HepG2 (cell line): ENCODE measurements at regions not wholly inside any gene's neighbourhood (a gene's known extent, or its start where the extent isn't known, plus 50 kb on each side); places are given as distances from the start of the nearest gene placed in this dataset.

ENCODE experiments used
- SRF ChIP-seq: IDR thresholded peaks from 2 replicates; pipeline ENCODE4 v1.6.1; 2011; ENCODE audit warnings: mild to moderate bottlenecking, low read depth, low read length, moderate library complexity
- THAP11 ChIP-seq: IDR thresholded peaks from 2 replicates; pipeline ENCODE4 v1.6.1; 2016; ENCODE audit warnings: missing biosample characterization, missing genetic modification reagents
- ZNF10 ChIP-seq: sonication (generic); formaldehyde crosslinking; IDR thresholded peaks from 2 replicates; pipeline ENCODE4 v1.4.0; 2020; ENCODE audit warnings: mild to moderate bottlenecking, low read depth, missing genetic modification reagents, borderline replicate concordance
- ZNF20 ChIP-seq: sonication (generic); formaldehyde crosslinking; IDR thresholded peaks from 2 replicates; pipeline ENCODE4 v1.4.0; 2020; ENCODE audit warnings: mild to moderate bottlenecking, moderate library complexity, missing genetic modification reagents
- ZNF563 ChIP-seq: sonication (generic); formaldehyde crosslinking; IDR thresholded peaks from 2 replicates; pipeline ENCODE4 v1.8.0; 2022; ENCODE audit warnings: mild to moderate bottlenecking, moderate library complexity, missing genetic modification reagents
- ZNF720 ChIP-seq: sonication (generic); formaldehyde crosslinking; IDR thresholded peaks from 2 replicates; pipeline ENCODE4 v1.4.0; 2020; ENCODE audit warnings: missing genetic modification reagents
- ZZZ3 ChIP-seq: sonication (generic); formaldehyde crosslinking; IDR thresholded peaks from 2 replicates; pipeline ENCODE4 v1.4.0; 2020; ENCODE audit warnings: missing genetic modification reagents, mild to moderate bottlenecking, borderline replicate concordance
- TF ChIP-seq, protein P1 (sequence below): sonication (generic); formaldehyde crosslinking; IDR thresholded peaks from 2 replicates; pipeline ENCODE4 v1.4.0; 2020; ENCODE audit warnings: missing genetic modification reagents, borderline replicate concordance
- TF ChIP-seq, protein P2 (sequence below): sonication (generic); formaldehyde crosslinking; IDR thresholded peaks from 2 replicates; pipeline ENCODE4 v1.4.0; 2020; ENCODE audit warnings: low read depth, missing genetic modification reagents
- TF ChIP-seq, protein P3 (sequence below): sonication (generic); IDR thresholded peaks from 2 replicates; pipeline ENCODE4 v1.6.1; 2016; ENCODE audit warnings: low read depth, borderline replicate concordance

DNA sequence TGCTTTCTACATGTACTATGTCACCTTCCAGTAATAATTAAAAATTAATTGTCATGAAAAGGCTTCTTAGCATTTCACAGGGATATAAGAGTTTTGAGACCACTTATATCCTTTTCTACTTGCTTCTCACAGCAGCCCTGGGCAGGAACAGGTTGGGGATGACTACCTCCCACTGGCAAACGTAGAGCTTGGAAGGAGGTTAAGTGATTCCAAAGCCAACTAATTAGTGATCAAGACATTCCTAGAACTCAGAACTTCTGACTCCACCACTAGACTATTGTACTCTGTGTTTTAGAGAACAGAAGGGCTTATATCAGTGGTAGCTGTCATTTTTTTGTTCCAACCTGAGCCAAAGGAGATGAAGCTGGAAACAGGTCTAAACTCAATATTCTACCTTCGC lies 364.5 kb upstream of the BOD1L1 start (continued):
- no peak for TF ChIP-seq ZNF20 (CRISPR knock-in tag)
- TF ChIP-seq ZNF563 (CRISPR knock-in tag): no peak
- TF ChIP-seq, protein P1, sequence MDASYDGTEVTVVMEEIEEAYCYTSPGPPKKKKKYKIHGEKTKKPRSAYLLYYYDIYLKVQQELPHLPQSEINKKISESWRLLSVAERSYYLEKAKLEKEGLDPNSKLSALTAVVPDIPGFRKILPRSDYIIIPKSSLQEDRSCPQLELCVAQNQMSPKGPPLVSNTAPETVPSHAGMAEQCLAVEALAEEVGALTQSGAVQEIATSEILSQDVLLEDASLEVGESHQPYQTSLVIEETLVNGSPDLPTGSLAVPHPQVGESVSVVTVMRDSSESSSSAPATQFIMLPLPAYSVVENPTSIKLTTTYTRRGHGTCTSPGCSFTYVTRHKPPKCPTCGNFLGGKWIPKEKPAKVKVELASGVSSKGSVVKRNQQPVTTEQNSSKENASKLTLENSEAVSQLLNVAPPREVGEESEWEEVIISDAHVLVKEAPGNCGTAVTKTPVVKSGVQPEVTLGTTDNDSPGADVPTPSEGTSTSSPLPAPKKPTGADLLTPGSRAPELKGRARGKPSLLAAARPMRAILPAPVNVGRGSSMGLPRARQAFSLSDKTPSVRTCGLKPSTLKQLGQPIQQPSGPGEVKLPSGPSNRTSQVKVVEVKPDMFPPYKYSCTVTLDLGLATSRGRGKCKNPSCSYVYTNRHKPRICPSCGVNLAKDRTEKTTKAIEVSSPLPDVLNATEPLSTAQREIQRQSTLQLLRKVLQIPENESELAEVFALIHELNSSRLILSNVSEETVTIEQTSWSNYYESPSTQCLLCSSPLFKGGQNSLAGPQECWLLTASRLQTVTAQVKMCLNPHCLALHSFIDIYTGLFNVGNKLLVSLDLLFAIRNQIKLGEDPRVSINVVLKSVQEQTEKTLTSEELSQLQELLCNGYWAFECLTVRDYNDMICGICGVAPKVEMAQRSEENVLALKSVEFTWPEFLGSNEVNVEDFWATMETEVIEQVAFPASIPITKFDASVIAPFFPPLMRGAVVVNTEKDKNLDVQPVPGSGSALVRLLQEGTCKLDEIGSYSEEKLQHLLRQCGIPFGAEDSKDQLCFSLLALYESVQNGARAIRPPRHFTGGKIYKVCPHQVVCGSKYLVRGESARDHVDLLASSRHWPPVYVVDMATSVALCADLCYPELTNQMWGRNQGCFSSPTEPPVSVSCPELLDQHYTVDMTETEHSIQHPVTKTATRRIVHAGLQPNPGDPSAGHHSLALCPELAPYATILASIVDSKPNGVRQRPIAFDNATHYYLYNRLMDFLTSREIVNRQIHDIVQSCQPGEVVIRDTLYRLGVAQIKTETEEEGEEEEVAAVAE (CRISPR knock-in tag): no peak
- TF ChIP-seq ZNF720 (CRISPR knock-in tag): no peak
- TF ChIP-seq ZNF10 (CRISPR knock-in tag): no peak
- no peak for TF ChIP-seq THAP11 (CRISPR knock-in tag)
- no peak for TF ChIP-seq SRF
- TF ChIP-seq, protein P2, sequence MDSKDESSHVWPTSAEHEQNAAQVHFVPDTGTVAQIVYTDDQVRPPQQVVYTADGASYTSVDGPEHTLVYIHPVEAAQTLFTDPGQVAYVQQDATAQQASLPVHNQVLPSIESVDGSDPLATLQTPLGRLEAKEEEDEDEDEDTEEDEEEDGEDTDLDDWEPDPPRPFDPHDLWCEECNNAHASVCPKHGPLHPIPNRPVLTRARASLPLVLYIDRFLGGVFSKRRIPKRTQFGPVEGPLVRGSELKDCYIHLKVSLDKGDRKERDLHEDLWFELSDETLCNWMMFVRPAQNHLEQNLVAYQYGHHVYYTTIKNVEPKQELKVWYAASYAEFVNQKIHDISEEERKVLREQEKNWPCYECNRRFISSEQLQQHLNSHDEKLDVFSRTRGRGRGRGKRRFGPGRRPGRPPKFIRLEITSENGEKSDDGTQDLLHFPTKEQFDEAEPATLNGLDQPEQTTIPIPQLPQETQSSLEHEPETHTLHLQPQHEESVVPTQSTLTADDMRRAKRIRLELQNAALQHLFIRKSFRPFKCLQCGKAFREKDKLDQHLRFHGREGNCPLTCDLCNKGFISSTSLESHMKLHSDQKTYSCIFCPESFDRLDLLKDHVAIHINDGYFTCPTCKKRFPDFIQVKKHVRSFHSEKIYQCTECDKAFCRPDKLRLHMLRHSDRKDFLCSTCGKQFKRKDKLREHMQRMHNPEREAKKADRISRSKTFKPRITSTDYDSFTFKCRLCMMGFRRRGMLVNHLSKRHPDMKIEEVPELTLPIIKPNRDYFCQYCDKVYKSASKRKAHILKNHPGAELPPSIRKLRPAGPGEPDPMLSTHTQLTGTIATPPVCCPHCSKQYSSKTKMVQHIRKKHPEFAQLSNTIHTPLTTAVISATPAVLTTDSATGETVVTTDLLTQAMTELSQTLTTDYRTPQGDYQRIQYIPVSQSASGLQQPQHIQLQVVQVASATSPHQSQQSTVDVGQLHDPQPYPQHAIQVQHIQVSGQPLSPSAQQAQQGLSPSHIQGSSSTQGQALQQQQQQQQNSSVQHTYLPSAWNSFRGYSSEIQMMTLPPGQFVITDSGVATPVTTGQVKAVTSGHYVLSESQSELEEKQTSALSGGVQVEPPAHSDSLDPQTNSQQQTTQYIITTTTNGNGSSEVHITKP (CRISPR knock-in tag): no peak
- no peak for TF ChIP-seq ZZZ3 (CRISPR knock-in tag)
- TF ChIP-seq, protein P3, sequence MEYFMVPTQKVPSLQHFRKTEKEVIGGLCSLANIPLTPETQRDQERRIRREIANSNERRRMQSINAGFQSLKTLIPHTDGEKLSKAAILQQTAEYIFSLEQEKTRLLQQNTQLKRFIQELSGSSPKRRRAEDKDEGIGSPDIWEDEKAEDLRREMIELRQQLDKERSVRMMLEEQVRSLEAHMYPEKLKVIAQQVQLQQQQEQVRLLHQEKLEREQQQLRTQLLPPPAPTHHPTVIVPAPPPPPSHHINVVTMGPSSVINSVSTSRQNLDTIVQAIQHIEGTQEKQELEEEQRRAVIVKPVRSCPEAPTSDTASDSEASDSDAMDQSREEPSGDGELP: no peak
